GM23338 (cell line): ENCODE measurements at regions not wholly inside any gene's neighbourhood (a gene's known extent, or its start where the extent isn't known, plus 50 kb on each side); places are given as distances from the start of the nearest gene placed in this dataset.

Experiments used
- CTCF ChIP-seq, 2 experiments: fragments of 200-600 bp in 1 of 2; sonication (generic) in 1 of 2; conservative IDR thresholded peaks; 2 replicates each; pipeline versions ENCODE4 v1.5.1 to v1.6.1; 2016 to 2017; ENCODE audit warnings: antibody characterized with exemption in 2 of 2, low read depth in 2 of 2, mild to moderate bottlenecking in 2 of 2, moderate library complexity in 1 of 2
- EZH2 ChIP-seq: fragments of 200-600 bp; sonication (generic); IDR thresholded peaks from one replicate; pipeline ENCODE4 v1.8.0; 2017; ENCODE audit warnings: antibody characterized with exemption, mild to moderate bottlenecking, low read depth; ENCODE audit not compliant: unreplicated experiment
- EZH2phosphoT487 ChIP-seq: fragments of 200-600 bp; sonication (generic); IDR thresholded peaks from one replicate; pipeline ENCODE4 v1.8.1; 2018; ENCODE audit warnings: antibody characterized with exemption; ENCODE audit not compliant: unreplicated experiment
- JUNB ChIP-seq: IDR thresholded peaks from one replicate; pipeline ENCODE4 v1.6.1; 2016; ENCODE audit warnings: antibody characterized with exemption; ENCODE audit not compliant: unreplicated experiment
- POLR2AphosphoS5 ChIP-seq: IDR thresholded peaks from 2 replicates; pipeline ENCODE4 v1.6.1; 2016; ENCODE audit warnings: antibody characterized with exemption, low read depth
- REST ChIP-seq: IDR thresholded peaks from one replicate; pipeline ENCODE4 v1.6.1; 2018; ENCODE audit warnings: antibody characterized with exemption; ENCODE audit not compliant: unreplicated experiment
- STAT1 ChIP-seq: IDR thresholded peaks from one replicate; pipeline ENCODE4 v1.6.1; 2016; ENCODE audit warnings: antibody characterized with exemption; ENCODE audit not compliant: unreplicated experiment
- ZNF114 ChIP-seq: fragments of 250-450 bp; sonication (Bioruptor Pico); IDR thresholded peaks from 2 replicates; pipeline ENCODE4 v1.5.0; 2020; ENCODE audit warnings: mild to moderate bottlenecking, moderate library complexity
- ZNF462 ChIP-seq: fragments of 250-450 bp; sonication (Bioruptor Pico); IDR thresholded peaks from 2 replicates; pipeline ENCODE4 v1.5.0; 2020; ENCODE audit warnings: mild to moderate bottlenecking, moderate library complexity

- TF ChIP-seq ZNF462 (CRISPR knock-in tag) (no peak), ZNF114 (no peak), CTCF (conservative IDR thresholded peaks at IDR 0.05; ENCODE audit: low read depth in 2 of 2) (no peak), EZH2 (no peak), POLR2AphosphoS5 (no peak), JUNB (no peak), EZH2phosphoT487 (no peak), STAT1 (no peak), REST (no peak)
Observed at GRCh38 chr4:160927311-160927710, 1236.5 kb downstream of the FSTL5 start (continued).
